22Rv1 (cell line): ENCODE measurements at regions not wholly inside any gene's neighbourhood (a gene's known extent, or its start where the extent isn't known, plus 50 kb on each side); places are given as distances from the start of the nearest gene placed in this dataset.

ENCODE experiments used
- ZFX ChIP-seq: fragments of 450-650 bp; IDR thresholded peaks from 2 replicates; pipeline ENCODE4 v1.6.1; 2017; ENCODE audit warnings: antibody characterized with exemption, borderline replicate concordance
- TF ChIP-seq, protein P1 (sequence below): fragments of 450-650 bp; IDR thresholded peaks from 2 replicates; pipeline ENCODE4 v1.5.1; 2017; ENCODE audit warnings: mild to moderate bottlenecking

DNA sequence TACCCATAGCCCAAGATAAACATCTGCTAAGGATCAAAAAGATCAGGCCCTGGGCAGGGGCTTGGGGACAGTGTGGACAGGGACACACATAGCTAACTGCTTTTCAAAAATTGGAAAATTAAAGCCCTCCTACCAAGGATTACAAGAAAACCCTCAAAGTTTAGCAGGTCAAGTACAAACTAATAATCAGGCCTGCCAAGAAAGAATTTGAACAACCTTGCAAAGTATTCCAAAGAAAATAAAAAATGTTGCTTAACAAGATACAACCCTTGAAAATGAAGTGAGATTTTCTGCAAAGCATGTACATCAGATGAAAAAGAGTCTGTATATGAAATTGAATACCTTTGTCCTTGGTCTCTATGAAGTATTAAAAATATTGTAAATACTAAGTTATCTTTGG lies 67.3 kb downstream of the KLF12 start:
- TF ChIP-seq, protein P1, sequence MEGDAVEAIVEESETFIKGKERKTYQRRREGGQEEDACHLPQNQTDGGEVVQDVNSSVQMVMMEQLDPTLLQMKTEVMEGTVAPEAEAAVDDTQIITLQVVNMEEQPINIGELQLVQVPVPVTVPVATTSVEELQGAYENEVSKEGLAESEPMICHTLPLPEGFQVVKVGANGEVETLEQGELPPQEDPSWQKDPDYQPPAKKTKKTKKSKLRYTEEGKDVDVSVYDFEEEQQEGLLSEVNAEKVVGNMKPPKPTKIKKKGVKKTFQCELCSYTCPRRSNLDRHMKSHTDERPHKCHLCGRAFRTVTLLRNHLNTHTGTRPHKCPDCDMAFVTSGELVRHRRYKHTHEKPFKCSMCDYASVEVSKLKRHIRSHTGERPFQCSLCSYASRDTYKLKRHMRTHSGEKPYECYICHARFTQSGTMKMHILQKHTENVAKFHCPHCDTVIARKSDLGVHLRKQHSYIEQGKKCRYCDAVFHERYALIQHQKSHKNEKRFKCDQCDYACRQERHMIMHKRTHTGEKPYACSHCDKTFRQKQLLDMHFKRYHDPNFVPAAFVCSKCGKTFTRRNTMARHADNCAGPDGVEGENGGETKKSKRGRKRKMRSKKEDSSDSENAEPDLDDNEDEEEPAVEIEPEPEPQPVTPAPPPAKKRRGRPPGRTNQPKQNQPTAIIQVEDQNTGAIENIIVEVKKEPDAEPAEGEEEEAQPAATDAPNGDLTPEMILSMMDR: no peak
- TF ChIP-seq ZFX: no peak
